HUES6 (cell line): ENCODE measurements at regions not wholly inside any gene's neighbourhood (a gene's known extent, or its start where the extent isn't known, plus 50 kb on each side); places are given as distances from the start of the nearest gene placed in this dataset.

Experiments
- H3K27ac ChIP-seq: 2 replicates; pipeline ENCODE4 v1.7.0; 2013; ENCODE audit warnings: low read depth, mild to moderate bottlenecking, low read length, inconsistent platforms
- H3K27me3 ChIP-seq: 2 replicates; pipeline ENCODE4 v1.6.1; 2013; ENCODE audit warnings: low read length; ENCODE audit not compliant: control insufficient read depth, insufficient read depth
- H3K36me3 ChIP-seq: 2 replicates; pipeline ENCODE4 v1.6.1; 2013; ENCODE audit warnings: low read length; ENCODE audit not compliant: control insufficient read depth, insufficient read depth
- H3K4me1 ChIP-seq: 2 replicates; pipeline ENCODE4 v1.6.1; 2013; ENCODE audit warnings: low read length; ENCODE audit not compliant: control insufficient read depth, insufficient read depth
- H3K4me3 ChIP-seq: 2 replicates; pipeline ENCODE4 v1.5.1; 2013; ENCODE audit warnings: low read depth, low read length
- H3K9ac ChIP-seq: one replicate; pipeline ENCODE4 v1.6.1; 2013; ENCODE audit warnings: mild to moderate bottlenecking, low read length
- H3K9me3 ChIP-seq: 2 replicates; pipeline ENCODE4 v1.6.1; 2013; ENCODE audit warnings: low read depth, low read length; ENCODE audit not compliant: control insufficient read depth, insufficient read depth

DNA sequence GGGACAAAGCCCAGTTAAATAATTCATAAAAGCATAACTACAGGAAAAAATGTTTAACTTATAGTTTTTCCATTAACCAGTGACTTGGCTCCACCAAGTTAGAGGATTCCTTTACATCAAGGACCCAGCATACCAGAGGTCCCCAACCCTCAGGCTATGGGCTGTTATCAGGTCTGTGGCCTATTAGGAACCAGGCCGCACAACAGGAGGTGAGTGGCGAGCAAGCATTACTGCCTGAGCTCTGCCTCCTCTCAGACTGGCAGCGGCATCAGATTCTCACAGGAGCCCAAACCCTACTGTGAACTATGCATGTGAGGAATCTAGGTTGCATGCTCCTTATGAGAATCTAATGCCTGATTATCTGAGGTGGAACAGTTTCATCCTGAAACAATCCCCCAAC, 303.1 kb downstream of the ELAVL2 start:
- Histone ChIP-seq H3K36me3 (no peaks in the 10 kb centered on the region), H3K9me3 (peaks cover 2% of the 10 kb centered on the region; the same call in 1 of the 2 replicates), H3K27ac (no peak overlapping the region), H3K4me1 (no peaks in the 10 kb centered on the region), H3K4me3 (no peak overlapping the region), H3K27me3 (no peaks in the 10 kb centered on the region), H3K9ac (no peak overlapping the region)

DNA sequence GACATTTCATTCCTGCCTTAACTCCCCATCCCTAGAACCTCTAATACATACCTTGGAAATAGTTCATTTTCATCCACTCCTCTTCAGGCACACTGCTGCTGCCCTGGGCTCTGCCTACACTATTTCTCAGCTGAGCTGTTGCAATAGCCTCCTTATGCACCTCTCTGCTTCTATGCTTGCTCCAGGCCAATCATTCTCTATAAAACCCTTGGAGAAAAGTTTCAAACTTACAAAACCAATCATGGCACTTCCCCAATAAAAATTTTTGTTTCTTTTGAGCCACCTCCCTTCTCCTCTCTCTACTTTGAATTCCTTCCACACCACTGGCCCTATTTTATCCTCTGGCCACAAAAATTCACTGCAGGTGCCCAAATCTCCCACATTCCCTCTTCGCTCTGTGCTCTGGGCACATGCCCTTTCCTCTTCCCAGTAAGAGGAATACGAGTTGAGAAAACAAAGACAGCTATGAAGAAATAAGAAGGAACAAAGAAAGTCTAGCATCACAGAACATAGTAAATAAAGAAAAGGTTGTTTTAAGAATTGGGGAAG, 301.4 kb downstream of the ELAVL2 start:
- H3K4me3 ChIP-seq, result no peak overlapping the region
- no peaks in the 10 kb centered on the region for H3K36me3 ChIP-seq
- no peaks in the 10 kb centered on the region for H3K27me3 ChIP-seq
- H3K9ac ChIP-seq, result no peak overlapping the region
- H3K4me1 ChIP-seq, result no peaks in the 10 kb centered on the region
- H3K27ac ChIP-seq, result no peak overlapping the region
- no peaks in the 10 kb centered on the region for H3K9me3 ChIP-seq

DNA sequence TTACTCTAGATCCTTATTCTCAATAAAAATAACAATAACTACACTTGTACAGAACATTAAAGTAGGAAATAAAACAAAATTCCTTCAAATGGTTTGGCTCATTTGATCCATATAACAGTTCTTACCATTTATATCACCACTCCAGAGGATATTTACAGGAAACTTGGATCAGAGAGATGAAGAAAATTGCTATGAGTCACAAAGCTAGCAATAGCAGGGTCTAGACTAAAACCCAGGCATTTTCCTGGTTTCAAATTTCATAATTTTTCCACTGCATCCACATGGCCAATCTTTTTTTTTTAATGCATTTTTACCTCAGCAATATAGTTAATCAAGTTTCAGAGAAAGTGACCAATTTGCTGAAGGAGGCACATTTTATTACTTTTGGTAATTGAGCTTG, 299.2 kb downstream of the ELAVL2 start:
- H3K4me1 ChIP-seq, result no peaks in the 10 kb centered on the region
- H3K9ac ChIP-seq, result no peak overlapping the region
- no peak overlapping the region for H3K4me3 ChIP-seq
- H3K36me3 ChIP-seq, result no peaks in the 10 kb centered on the region
- H3K27ac ChIP-seq, result no peak overlapping the region
- no peaks in the 10 kb centered on the region for H3K27me3 ChIP-seq
- no peaks in the 10 kb centered on the region for H3K9me3 ChIP-seq

DNA sequence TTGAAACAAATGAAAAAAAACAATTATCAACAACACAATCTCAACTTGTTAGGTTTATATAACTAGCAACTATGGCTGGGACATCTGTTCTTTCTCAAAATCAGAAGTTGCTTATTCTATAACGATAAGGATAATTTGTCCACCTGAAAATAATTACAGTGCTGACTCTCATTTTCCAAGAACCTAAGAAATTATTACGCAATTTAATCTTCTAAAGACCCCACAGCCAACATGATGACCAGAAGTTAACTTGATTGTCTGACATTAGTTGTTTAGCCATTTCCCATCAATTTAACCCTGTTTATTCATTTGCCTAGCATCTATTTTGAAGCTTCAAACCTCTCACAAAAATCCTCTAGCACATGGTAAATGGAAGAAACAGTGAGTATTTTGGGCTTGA, 293.8 kb downstream of the ELAVL2 start:
- H3K36me3 ChIP-seq, result no peaks in the 10 kb centered on the region
- no peak overlapping the region for H3K27ac ChIP-seq
- no peak overlapping the region for H3K4me3 ChIP-seq
- peaks cover 10% of the 10 kb centered on the region for H3K27me3 ChIP-seq
- H3K9ac ChIP-seq, result no peak overlapping the region
- H3K4me1 ChIP-seq, result peaks cover 5% of the 10 kb centered on the region
- no peaks in the 10 kb centered on the region for H3K9me3 ChIP-seq

DNA sequence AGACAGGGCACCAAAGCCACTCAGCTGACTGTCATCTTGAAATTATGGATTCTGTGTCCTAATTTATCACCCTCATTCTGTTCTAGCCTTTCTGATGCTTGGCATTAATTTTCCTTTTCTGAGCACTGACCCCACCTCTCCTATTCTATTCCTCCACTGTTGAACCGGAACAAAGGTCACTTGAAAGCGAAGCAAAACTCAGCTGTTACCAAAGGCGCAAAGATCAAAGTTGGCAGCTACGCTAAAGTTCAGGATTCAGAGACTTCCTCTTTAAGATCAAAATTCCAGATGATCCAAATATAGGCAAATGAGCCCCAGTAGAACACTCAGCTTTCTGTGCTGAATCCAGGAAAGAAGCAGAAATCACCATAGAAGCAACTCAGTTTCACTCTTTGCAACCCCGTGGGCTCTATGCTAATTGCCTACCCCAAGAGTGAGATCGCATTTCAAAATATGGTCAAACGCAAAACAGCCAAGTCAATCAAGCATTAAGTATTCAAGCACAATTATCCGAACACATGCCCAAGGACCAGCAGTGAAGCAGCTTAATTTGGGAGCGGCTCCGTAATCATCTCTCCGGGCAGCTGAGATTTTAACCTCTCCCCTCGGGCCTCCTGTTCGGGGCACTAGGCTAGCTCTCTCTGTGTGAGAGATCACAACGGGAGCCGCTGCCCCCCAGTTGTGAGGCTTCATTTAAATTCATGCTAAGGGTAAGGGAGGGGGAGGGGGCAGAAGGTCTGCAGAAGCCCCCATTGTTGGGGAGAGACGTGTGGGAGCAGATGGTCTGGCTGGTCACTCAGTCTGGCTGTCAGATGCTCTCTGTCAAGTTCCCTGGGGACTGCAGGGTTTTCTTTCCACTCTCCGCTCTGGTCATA, 288.6 kb downstream of the ELAVL2 start:
- H3K9me3 ChIP-seq, result no peaks in the 10 kb centered on the region
- H3K27ac ChIP-seq, result no peak overlapping the region
- peaks cover 18% of the 10 kb centered on the region for H3K4me1 ChIP-seq
- peak overlapping the region; percentile 65 for H3K4me3 ChIP-seq
- no peaks in the 10 kb centered on the region for H3K36me3 ChIP-seq
- no peak overlapping the region for H3K9ac ChIP-seq
- peaks cover 30% of the 10 kb centered on the region for H3K27me3 ChIP-seq

DNA sequence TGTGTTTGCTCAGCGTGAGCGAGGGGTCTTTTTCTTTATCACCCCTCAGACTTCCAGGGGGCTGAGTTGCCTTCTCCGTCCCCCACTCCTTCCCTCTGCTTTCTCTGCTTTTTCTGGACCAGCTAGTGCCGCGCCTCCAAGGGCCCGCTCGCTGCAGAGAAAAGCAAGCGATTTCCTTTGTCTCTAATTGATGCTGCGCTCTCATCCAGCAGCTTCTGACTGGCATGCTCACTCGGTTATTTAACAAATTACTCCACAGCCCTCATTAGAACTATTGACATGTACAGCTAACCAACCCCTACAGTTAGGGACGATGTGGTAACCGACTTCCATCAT, 288.0 kb downstream of the ELAVL2 start:
- Histone ChIP-seq H3K4me3 (peak overlapping the region; percentile 65), H3K9ac (no peak overlapping the region), H3K36me3 (no peaks in the 10 kb centered on the region), H3K9me3 (no peaks in the 10 kb centered on the region), H3K27ac (no peak overlapping the region), H3K4me1 (peaks cover 19% of the 10 kb centered on the region), H3K27me3 (peaks cover 30% of the 10 kb centered on the region)

DNA sequence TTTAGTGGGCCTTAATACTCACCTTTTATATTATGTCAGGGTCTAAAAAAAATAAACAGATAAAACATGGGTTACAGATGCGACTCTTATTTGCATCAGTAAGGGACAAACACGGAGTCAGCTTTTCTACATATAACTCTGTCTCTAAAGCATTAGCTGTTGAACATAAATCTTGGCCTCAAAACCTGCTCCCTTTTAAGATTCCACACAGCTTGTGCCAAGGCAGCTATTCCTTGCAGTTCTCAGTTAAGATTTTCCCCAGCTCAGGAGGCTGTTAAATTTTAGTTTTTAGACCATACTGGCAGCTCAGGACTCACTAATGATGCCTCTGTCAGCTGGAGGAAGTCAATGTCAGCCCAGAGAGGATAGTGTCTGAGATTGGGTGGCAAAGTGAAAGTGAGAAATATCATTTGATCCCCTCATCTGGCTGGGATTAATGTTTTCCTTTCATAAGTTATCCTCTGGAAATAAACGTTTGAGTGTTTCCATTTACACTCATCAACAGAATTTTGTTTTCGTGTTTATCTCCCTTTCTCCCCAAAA, 287.5 kb downstream of the ELAVL2 start:
- H3K27me3 ChIP-seq, result peaks cover 30% of the 10 kb centered on the region
- peaks cover 24% of the 10 kb centered on the region for H3K4me1 ChIP-seq
- H3K4me3 ChIP-seq, result peak overlapping the region; percentile 65
- no peak overlapping the region for H3K27ac ChIP-seq
- no peaks in the 10 kb centered on the region for H3K36me3 ChIP-seq
- no peak overlapping the region for H3K9ac ChIP-seq
- H3K9me3 ChIP-seq, result no peaks in the 10 kb centered on the region

DNA sequence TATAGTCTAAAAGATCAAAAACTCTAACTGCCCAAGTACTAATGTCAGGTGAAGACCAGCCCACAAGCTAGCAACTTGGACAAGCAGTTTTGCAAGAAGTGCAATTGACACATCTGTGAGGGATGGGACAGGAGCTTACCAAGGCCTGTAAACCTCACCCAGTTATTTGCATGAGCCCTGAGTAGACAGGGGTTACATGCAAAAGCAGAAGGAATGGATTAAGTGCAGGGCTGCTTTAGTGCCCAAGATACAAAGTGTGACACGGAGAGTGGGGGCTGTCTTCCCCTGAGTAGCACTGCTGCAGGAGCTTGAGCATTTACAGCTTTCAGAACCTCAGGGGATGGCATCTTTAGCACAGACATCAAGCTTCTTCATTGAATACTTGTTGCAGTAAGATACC, 286.7 kb downstream of the ELAVL2 start:
- H3K4me1 ChIP-seq, result peaks cover 25% of the 10 kb centered on the region
- no peak overlapping the region for H3K9ac ChIP-seq
- H3K4me3 ChIP-seq, result no peak overlapping the region
- H3K9me3 ChIP-seq, result no peaks in the 10 kb centered on the region
- H3K27me3 ChIP-seq, result peaks cover 30% of the 10 kb centered on the region
- no peaks in the 10 kb centered on the region for H3K36me3 ChIP-seq
- no peak overlapping the region for H3K27ac ChIP-seq

DNA sequence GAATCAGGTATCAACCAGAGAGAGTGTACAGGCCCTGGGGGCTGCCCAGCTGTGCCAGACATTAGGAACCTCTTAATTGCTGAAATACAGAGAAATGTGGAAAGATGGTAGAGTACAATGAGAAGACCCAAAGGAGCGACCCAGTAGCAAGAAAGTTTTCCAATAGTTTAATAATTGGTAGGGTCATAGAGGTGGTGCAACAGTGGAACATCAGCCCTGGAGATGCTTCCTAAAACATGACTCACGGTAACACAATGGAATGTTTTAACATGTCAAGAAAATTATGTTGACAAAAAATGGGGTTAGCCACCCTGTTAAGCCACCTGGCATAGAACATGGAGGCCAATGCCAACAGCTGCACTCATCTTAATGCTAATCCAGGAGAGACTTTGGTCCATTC, 284.1 kb downstream of the ELAVL2 start:
- peaks cover 23% of the 10 kb centered on the region for H3K4me1 ChIP-seq
- no peaks in the 10 kb centered on the region for H3K9me3 ChIP-seq
- no peaks in the 10 kb centered on the region for H3K36me3 ChIP-seq
- no peak overlapping the region for H3K27ac ChIP-seq
- H3K4me3 ChIP-seq, result no peak overlapping the region
- H3K9ac ChIP-seq, result no peak overlapping the region
- H3K27me3 ChIP-seq, result peaks cover 23% of the 10 kb centered on the region

DNA sequence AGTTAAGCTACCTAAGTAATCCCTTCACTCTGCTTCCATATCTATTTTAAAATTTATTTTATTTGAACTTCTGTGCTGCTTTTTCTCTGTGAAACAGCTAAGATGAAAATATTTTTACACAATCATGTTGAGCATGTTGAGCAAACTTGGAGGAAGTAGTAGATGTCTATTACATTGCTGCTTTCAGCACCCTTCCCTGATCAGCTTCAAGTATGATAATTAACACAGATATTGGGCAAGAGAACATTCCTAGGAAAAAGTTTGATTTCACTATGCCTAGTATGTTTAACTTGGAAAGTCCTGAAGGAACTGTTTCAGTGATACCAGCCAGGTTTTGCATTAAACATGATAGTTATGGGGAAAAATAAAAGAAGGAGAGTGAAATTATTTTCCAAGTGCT, 283.6 kb downstream of the ELAVL2 start:
- no peaks in the 10 kb centered on the region for H3K36me3 ChIP-seq
- H3K4me1 ChIP-seq, result peaks cover 18% of the 10 kb centered on the region
- H3K27ac ChIP-seq, result no peak overlapping the region
- no peak overlapping the region for H3K9ac ChIP-seq
- H3K9me3 ChIP-seq, result no peaks in the 10 kb centered on the region
- H3K4me3 ChIP-seq, result no peak overlapping the region
- H3K27me3 ChIP-seq, result peaks cover 18% of the 10 kb centered on the region

DNA sequence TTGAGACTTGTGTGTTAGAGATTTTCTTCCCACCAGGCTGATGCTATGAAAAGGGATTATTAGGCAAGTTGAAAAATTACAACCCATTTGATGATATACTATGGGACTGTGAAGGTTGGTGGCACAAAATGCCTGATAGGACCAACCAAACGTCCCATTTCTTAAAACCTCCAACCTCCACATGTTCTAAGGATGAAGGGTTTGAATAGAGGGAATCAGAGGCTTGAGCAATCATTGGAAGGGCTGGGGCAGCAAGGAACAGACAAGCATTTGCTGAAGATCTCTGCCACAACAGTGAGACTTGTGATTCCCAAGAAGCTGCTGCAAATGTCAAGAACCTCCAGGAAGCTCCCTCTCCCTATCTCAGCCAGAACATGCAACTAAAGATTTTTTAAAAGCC, 283.1 kb downstream of the ELAVL2 start:
- H3K4me3 ChIP-seq, result no peak overlapping the region
- H3K9me3 ChIP-seq, result no peaks in the 10 kb centered on the region
- H3K4me1 ChIP-seq, result peaks cover 14% of the 10 kb centered on the region

More for the DNA sequence above, 283.1 kb downstream of the ELAVL2 start:
- H3K27me3 ChIP-seq, result peaks cover 13% of the 10 kb centered on the region
- H3K27ac ChIP-seq, result no peak overlapping the region
- no peak overlapping the region for H3K9ac ChIP-seq
- H3K36me3 ChIP-seq, result no peaks in the 10 kb centered on the region
